ENCODE measurements at regions not wholly inside any gene's neighbourhood (a gene's known extent, or its start where the extent isn't known, plus 50 kb on each side); places are given as distances from the start of the nearest gene placed in this dataset.

DNA sequence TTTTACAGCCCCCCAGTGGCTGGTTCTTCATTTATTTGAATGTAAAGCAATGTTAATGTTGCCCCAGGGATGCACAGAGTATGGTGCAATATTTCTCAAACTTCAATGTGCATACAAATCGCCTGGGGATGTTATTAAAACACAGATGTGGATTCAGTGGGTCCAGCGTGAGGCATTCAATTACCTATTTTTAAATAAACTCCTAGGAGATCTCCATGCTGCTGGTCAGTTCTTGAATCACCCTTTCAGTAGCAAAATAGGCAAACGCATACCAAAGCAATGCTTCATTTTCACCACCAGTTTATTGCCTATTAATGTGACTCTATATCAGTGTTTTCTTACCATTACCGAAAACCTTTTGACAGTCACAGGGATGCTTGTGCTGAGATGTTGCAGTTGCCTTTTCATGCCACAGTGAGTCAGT lies 530.7 kb downstream of the CBLN2 start:
- DNase-seq (ENCODE audit: extremely low spot score in 2 of 2), result no peak
- intact Hi-C loops (cut with DNase I), result no loop called here
- Histone ChIP-seq H3K9me3 (no peaks in the 10 kb centered on the region), H3K36me3 (no peaks in the 10 kb centered on the region), H3K27me3 (no peaks in the 10 kb centered on the region), H3K4me1 (no peaks in the 10 kb centered on the region), H3K27ac (no peak overlapping the region), H3K4me3 (no peak overlapping the region)
- TF ChIP-seq POLR2AphosphoS5 (IDR thresholded peaks at IDR 0.05; ENCODE audit: insufficient read depth in 1 of 2, low read depth in 1 of 2) (no peak), POLR2A (IDR thresholded peaks at IDR 0.05) (no peak)
- TF ChIP-seq, protein P1, sequence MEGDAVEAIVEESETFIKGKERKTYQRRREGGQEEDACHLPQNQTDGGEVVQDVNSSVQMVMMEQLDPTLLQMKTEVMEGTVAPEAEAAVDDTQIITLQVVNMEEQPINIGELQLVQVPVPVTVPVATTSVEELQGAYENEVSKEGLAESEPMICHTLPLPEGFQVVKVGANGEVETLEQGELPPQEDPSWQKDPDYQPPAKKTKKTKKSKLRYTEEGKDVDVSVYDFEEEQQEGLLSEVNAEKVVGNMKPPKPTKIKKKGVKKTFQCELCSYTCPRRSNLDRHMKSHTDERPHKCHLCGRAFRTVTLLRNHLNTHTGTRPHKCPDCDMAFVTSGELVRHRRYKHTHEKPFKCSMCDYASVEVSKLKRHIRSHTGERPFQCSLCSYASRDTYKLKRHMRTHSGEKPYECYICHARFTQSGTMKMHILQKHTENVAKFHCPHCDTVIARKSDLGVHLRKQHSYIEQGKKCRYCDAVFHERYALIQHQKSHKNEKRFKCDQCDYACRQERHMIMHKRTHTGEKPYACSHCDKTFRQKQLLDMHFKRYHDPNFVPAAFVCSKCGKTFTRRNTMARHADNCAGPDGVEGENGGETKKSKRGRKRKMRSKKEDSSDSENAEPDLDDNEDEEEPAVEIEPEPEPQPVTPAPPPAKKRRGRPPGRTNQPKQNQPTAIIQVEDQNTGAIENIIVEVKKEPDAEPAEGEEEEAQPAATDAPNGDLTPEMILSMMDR (IDR thresholded peaks at IDR 0.05), result no peak

DNA sequence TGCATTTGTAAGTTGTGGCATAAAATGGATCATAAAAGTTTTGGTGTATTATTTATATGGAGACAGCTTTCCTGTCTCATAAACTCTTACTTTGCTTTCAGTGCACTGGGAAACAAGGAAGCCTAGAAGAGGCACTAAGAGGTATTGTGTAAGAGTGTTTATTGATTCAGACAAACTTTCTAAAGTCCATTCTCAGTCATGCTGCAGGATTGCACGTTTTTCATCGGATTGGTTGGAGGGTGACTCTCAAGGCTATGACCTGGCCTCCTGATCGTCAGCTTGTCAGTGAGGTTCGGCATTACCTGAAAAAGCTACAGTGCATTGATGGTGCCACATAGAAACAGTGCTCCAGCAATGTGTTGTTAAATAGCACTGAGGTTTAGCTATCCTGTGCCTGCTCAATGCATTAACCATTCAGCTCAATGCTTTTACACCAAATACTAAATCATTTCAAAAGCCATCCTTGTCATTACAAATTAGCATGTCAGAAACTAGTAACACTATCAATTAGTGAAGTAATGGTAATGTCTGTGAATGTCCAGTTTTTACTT lies 545.5 kb downstream of the CBLN2 start:
- Histone ChIP-seq H3K4me3 (no peak overlapping the region), H3K9me3 (no peaks in the 10 kb centered on the region), H3K27me3 (no peaks in the 10 kb centered on the region), H3K36me3 (no peaks in the 10 kb centered on the region), H3K27ac (no peak overlapping the region), H3K4me1 (no peaks in the 10 kb centered on the region)
- intact Hi-C loops (cut with DNase I), result no loop called here
- no peak for DNase-seq (ENCODE audit: extremely low spot score in 2 of 2)
- TF ChIP-seq POLR2A (IDR thresholded peaks at IDR 0.05) (no peak), POLR2AphosphoS5 (IDR thresholded peaks at IDR 0.05; ENCODE audit: insufficient read depth in 1 of 2, low read depth in 1 of 2) (no peak)
- TF ChIP-seq, protein P1 (IDR thresholded peaks at IDR 0.05), result no peak

DNA sequence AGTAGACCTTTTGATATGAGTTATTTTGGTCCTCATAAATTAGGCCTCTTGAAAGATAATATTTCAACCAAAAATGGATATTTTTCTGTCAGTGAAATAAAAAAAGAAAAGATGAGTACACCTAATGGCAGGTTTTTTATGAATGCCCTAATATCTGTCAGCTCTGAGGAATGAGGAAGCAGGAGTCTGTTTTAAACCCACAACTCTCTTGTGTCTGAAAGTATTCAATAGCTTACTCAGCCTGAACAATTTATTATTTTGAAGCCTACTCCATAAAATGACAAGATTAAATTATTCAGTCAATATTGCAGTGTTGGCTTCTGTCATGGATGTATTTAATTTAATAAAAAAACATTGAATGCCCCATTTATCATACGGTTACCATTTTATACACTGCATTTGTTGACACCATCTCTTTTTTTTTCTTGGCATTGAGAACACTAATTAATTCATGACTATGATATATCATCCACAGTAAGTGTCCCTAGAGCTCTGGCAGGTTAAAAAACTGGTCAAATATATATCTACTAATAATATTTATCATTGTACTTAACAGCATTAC lies 548.2 kb downstream of the CBLN2 start:
- Histone ChIP-seq H3K4me3 (no peak overlapping the region), H3K36me3 (no peaks in the 10 kb centered on the region), H3K27me3 (no peaks in the 10 kb centered on the region), H3K4me1 (no peaks in the 10 kb centered on the region), H3K27ac (no peak overlapping the region), H3K9me3 (no peaks in the 10 kb centered on the region)
- intact Hi-C loops (cut with DNase I), result no loop called here
- no peak for DNase-seq (ENCODE audit: extremely low spot score in 2 of 2)
- TF ChIP-seq, protein P1 (IDR thresholded peaks at IDR 0.05), result no peak
- TF ChIP-seq POLR2A (IDR thresholded peaks at IDR 0.05) (no peak), POLR2AphosphoS5 (IDR thresholded peaks at IDR 0.05; ENCODE audit: insufficient read depth in 1 of 2, low read depth in 1 of 2) (no peak)

DNA sequence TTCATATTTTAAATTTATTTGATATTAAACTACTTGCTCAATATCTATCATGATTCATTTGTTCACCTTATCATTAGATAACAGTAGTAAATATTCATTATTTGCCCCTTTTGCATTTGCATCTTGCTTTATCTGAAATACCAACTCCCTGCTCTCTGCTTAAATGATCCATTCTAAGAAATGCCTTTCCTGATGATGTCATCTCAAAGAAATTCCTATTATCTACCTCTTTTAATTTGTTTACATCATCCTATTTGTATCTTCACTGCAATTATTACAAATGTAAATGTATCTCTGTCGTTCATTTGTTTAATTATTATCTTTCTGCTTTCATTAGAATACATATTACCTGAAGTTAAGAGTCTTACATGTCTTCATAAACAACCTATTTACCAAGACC lies 549.9 kb downstream of the CBLN2 start:
- no peak for TF ChIP-seq POLR2A (IDR thresholded peaks at IDR 0.05)
- TF ChIP-seq POLR2AphosphoS5 (IDR thresholded peaks at IDR 0.05; ENCODE audit: insufficient read depth in 1 of 2, low read depth in 1 of 2), result no peak
- TF ChIP-seq, protein P1 (IDR thresholded peaks at IDR 0.05), result no peak
- intact Hi-C loops (cut with DNase I), result no loop called here
- H3K9me3 ChIP-seq, result no peaks in the 10 kb centered on the region

DNA sequence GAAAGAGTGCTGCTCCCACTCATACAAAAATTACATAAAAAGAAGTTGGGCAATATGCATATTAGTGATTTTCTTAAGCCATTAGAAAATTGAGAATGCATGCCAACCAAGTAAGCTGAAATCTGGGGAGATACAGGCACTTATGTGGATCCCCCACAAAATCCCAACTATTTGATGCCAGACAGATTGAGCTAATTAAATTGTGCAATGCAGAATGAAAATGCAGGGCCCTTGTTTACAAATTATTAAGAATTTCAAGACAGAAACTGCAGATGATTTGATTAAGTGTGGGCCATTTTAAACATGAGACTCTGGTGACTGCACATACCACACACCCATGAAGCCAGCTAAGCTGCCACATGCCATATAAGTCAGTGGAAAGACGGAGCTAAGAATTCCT lies 554.5 kb downstream of the CBLN2 start:
- intact Hi-C loops (cut with DNase I), result no loop called here
- TF ChIP-seq POLR2A (IDR thresholded peaks at IDR 0.05) (no peak), POLR2AphosphoS5 (IDR thresholded peaks at IDR 0.05; ENCODE audit: insufficient read depth in 1 of 2, low read depth in 1 of 2) (no peak)
- TF ChIP-seq, protein P1 (IDR thresholded peaks at IDR 0.05), result no peak
- H3K9me3 ChIP-seq, result no peaks in the 10 kb centered on the region
- no peaks in the 10 kb centered on the region for H3K27me3 ChIP-seq
- no peak overlapping the region for H3K4me3 ChIP-seq
- DNase-seq (ENCODE audit: extremely low spot score in 2 of 2), result no peak
- H3K27ac ChIP-seq, result no peak overlapping the region
- H3K36me3 ChIP-seq, result no peaks in the 10 kb centered on the region
- no peaks in the 10 kb centered on the region for H3K4me1 ChIP-seq

More for the DNA sequence above, 549.9 kb downstream of the CBLN2 start:
- no peak for DNase-seq (ENCODE audit: extremely low spot score in 2 of 2)
- Histone ChIP-seq H3K4me1 (no peaks in the 10 kb centered on the region), H3K27ac (no peak overlapping the region), H3K36me3 (no peaks in the 10 kb centered on the region), H3K4me3 (no peak overlapping the region), H3K27me3 (no peaks in the 10 kb centered on the region)
